ENCODE measurements at regions not wholly inside any gene's neighbourhood (a gene's known extent, or its start where the extent isn't known, plus 50 kb on each side); places are given as distances from the start of the nearest gene placed in this dataset.

GRCh38 chr3:127486321-127486944, 104.1 kb downstream of the TPRA1 start:
- TF ChIP-seq CTCF (IDR thresholded peaks at IDR 0.05): no peak
- DNase-seq (ENCODE audit: low spot score in 2 of 2): peak in 1 of 2 donors; percentile 41

GRCh38 chr3:127485396-127486170, 105.0 kb downstream of the TPRA1 start:
- H3K36me3 ChIP-seq: no peaks in the 10 kb centered on the region
- intact Hi-C loops (cut with DNase I): no loop called here
- no peaks in the 10 kb centered on the region for H3K9me3 ChIP-seq
- TF ChIP-seq CTCF (IDR thresholded peaks at IDR 0.05): no peak
- H3K27ac ChIP-seq: no peak overlapping the region
- H3K4me1 ChIP-seq: no peaks in the 10 kb centered on the region
- no peaks in the 10 kb centered on the region for H3K27me3 ChIP-seq
- no peak overlapping the region for H3K4me3 ChIP-seq
- DNase-seq (ENCODE audit: low spot score in 2 of 2): peak in 1 of 2 donors; percentile 46

More at GRCh38 chr3:127486321-127486944, 104.1 kb downstream of the TPRA1 start:
- Histone ChIP-seq H3K27me3 (no peaks in the 10 kb centered on the region), H3K9me3 (no peaks in the 10 kb centered on the region), H3K36me3 (no peaks in the 10 kb centered on the region), H3K27ac (no peak overlapping the region), H3K4me3 (no peak overlapping the region), H3K4me1 (no peaks in the 10 kb centered on the region)
- intact Hi-C loops (cut with DNase I): no loop called here

- Histone ChIP-seq H3K9me3 (no peaks in the 10 kb centered on the region), H3K4me3 (no peak overlapping the region), H3K27ac (no peak overlapping the region), H3K27me3 (no peaks in the 10 kb centered on the region), H3K36me3 (no peaks in the 10 kb centered on the region), H3K4me1 (no peaks in the 10 kb centered on the region)
- DNase-seq (ENCODE audit: low spot score in 2 of 2): peak in 1 of 2 donors; percentile 47
- TF ChIP-seq CTCF (IDR thresholded peaks at IDR 0.05): no peak
- intact Hi-C loops (cut with DNase I): no loop called here
Measured at GRCh38 chr3:127484601-127485388, 105.7 kb downstream of the TPRA1 start.

- Histone ChIP-seq H3K4me3 (no peak overlapping the region), H3K27ac (no peak overlapping the region), H3K27me3 (no peaks in the 10 kb centered on the region), H3K4me1 (no peaks in the 10 kb centered on the region), H3K9me3 (no peaks in the 10 kb centered on the region), H3K36me3 (no peaks in the 10 kb centered on the region)
- peak in 1 of 2 donors; percentile 48 for DNase-seq (ENCODE audit: low spot score in 2 of 2)
- intact Hi-C loops (cut with DNase I): no loop called here
- TF ChIP-seq CTCF (IDR thresholded peaks at IDR 0.05): no peak
Measured at GRCh38 chr3:127483902-127484591, 106.5 kb downstream of the TPRA1 start.

GRCh38 chr3:127483005-127483641, 107.4 kb downstream of the TPRA1 start:
- Histone ChIP-seq H3K9me3 (no peaks in the 10 kb centered on the region), H3K4me3 (no peak overlapping the region), H3K27me3 (no peaks in the 10 kb centered on the region), H3K36me3 (no peaks in the 10 kb centered on the region), H3K27ac (no peak overlapping the region), H3K4me1 (no peaks in the 10 kb centered on the region)
- intact Hi-C loops (cut with DNase I): no loop called here
- no peak for TF ChIP-seq CTCF (IDR thresholded peaks at IDR 0.05)
- DNase-seq (ENCODE audit: low spot score in 2 of 2): peak in 1 of 2 donors; percentile 42

All from ascending aorta (tissue), 2 donors.